ENCODE measurements at regions not wholly inside any gene's neighbourhood (a gene's known extent, or its start where the extent isn't known, plus 50 kb on each side); places are given as distances from the start of the nearest gene placed in this dataset.

DNA sequence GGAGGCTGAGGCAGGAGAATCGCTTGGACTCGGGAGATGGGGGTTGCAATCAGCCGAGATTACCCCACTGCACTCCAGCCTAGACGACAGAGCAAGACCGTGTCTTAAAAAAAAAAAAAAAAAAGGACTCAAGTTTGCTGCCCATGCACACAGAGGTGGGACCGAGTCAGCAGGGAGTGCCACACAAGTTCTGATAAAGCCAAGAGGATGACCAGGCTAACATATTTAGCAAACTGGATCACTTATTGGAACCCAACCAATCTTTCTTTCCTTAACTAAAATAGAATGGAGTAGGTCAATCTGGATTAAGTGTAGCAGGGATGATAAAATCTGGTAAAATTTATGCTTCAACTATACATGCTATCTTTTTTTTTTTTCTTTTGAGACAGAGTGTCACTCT is 190.4 kb upstream of the FOXN3 start:
- no peak for DNase-seq (ENCODE audit: low spot score)

DNA sequence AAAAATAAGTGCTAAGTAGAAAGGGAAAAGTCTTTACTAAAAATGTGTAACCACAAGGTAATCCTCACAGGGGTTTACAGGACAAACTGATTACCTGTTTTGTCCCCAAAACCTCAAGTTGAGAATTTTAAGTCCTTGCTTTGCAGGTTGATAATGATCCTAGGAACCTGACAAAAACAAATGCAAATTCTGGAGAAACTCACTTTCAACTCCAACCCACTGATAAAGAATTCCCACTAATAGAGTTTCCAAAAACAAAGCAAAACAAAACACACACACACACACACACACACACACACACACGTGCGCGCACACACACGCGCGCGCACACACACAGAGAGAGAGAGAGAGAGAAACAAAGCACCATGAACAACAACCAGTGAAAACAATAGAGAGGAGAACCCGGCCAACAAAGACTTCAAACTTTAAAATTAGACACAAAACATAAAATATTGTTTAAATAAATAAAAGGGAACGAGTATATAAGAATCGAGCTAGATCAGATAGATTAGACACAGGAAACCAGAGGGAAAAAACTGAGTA is 187.0 kb upstream of the FOXN3 start:
- DNase-seq (ENCODE audit: low spot score) = no peak

DNA sequence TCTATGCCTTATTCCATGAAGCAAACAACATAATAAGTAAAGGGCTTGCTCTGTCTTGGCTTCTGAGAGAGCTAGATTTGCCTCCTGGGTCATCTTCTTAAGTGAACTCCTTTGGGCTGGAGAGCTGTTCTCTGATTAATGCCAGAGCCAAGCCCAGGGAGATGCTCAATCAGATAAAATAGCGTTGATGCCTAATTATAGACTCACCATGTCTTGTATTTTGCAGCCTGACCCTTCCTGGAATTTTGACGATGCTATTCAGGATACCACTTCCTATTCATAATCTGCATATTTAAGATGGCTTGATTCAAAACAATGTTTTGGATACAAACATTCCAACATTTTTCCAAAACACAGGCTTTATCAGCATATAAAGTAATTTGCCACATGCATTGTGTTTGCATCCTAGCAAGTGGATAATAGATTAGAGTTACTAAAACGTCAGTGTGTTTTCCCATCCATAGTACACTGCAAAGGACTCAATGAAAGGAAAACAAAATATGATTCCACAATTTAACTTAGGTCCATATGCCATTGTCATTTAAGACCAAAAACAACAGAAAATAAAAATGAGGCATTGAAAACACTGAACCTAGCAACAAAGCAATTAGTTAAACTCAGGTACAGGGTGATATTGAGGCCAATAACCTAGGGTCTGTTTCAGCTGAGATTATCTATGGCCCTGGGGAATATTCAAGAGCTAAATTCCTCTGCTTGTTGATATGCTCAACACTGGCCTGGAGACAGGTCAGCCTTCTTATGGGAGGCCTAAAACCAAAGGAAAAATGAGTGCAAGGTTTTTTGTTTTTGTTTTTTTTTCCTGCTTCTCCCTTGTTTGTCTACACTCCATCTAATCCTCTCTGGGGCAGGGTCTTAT is 184.2 kb upstream of the FOXN3 start:
- no peak for DNase-seq (ENCODE audit: low spot score)

DNA sequence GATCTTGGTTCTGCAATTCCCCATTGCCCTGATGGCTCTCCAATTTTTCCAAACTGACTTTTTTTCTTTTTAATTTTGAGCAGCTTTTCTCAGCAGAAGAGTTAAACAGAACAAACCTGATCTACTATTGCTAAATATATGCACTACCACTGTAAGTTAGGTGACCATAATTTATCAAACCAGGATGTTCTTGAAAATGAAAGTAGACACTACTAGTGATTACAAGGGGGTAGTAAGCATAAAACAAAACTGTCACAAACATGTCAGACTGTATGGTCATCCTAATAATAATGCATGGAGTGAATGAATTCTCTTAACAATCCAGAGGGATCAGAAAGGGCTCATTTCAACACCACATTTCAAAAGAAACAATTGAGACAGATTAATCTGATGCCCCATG is 183.0 kb upstream of the FOXN3 start:
- no peak for DNase-seq (ENCODE audit: low spot score)

DNA sequence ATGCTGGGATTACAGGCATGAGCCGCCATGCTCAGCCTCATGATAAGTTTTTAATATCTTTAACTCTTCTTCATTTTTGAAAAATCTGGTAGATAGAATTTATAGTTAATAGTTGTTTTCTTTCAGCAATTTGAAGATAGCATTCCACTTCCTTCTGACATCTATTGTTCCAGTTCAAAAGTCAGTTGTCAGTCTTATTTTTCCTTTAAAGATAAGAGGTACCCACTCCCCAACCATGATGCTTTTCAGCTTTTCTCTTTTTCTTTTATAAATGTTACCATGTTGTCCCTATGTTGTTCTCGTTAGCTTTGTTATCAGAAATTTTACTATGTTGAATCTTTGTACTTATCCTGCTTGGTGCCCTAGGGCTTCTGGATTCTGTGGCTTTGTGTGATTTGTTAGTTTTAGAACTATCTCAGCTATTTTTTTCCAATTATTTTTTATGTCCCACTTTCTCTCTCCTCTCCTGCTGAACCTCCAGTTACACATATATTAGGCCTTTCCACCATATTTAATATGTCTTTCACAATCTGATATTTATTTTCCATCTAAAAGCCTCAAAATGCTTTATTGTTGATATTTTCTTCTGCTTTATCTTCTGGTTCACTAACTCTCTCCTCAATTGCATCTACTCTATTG is 181.6 kb upstream of the FOXN3 start:
- DNase-seq (ENCODE audit: low spot score) = no peak

DNA sequence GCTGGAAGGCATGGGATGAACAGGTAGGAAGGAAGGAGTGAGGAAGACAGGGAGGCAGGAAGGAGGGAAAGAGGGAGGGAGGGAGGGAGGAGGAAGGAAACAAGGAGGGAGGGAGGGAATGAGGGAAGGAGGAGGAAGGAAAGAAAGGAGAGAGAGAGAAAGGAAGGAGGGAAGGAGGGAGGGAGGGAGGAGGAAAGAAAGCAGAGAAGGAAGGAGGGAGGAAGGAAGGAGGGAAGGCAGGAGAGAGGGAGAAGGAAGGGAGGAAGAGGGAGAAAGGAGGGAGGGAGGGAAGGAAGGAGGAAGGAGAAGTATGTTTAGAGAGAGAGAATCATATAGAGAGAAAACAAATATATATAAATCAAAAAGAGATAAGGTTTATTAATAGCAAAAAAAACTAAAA is 175.9 kb upstream of the FOXN3 start:
- no peak for DNase-seq (ENCODE audit: low spot score)

DNA sequence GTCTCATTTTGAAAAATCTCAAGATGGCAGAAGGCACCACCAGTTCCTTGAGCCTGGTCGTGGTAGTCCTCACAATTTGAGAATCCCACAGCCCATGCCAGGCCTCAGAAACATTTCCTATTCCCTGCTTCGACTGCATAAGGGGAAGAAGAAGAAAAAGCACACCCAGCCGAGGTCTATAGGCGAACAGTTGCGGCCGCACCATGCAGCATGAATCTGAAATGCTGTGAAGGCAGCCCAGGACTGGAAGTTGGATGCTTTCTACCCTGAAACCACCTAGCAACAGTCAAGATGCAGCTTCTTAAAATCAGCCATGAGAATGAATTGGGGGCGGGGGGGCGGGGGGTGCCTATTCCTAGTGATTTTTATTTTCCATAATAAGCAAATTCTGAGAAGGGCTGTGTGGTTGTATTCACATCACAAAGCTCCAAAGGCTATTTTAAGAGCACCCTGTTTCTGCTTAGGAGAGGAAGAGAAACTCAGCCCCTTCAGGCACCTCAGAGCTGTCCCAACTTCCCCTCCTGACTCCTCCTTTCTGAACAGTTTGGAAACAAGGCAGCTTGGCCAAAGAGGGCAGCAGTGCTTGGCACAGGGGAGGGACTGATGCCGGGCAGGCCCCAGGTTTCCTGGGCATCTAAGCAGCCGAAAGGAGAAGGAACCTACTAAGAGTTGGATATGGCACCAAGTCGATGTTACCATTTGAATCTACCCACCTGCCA is 172.5 kb upstream of the FOXN3 start:
- DNase-seq (ENCODE audit: low spot score) = no peak

DNA sequence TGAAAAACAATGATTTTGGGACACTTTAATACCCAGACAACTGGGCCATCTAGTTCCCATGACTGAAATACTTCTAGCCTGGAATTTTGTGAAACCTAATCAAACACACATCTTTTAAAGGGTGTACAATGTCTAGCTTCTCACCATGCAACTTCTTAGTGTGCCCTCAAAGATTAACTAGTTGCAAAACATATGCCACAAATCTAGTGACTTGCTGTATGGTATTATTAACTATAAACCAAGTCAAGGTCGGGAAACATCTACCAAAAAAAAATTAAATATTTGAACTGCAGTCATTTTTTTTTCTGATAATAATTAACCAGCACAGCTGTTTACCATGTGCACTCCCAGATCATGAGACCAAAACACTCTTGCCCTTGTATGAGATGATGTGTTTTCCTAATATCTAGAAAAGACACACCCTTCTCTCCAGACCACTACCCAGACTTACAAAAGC is 171.8 kb upstream of the FOXN3 start:
- DNase-seq (ENCODE audit: low spot score) = no peak

DNA sequence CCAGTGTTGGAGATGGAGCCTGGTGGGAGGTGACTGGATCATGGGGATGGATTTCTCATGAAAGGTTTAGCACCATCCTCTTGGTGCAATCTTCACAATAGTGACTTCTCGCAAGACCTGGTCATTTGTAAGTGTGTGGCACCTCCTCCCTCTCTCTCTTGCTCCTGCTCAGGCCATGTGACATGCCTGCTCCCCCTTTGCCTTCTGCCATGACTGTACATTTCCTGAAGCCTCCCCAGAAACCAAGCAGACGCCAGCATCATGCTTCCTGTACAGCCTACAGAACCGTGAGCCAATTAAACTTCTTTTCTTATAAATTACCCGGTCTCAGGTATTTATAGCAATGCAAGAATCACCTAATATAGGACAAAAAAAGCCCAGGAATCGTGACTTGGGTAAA is 171.0 kb upstream of the FOXN3 start:
- DNase-seq (ENCODE audit: low spot score) = no peak

DNA sequence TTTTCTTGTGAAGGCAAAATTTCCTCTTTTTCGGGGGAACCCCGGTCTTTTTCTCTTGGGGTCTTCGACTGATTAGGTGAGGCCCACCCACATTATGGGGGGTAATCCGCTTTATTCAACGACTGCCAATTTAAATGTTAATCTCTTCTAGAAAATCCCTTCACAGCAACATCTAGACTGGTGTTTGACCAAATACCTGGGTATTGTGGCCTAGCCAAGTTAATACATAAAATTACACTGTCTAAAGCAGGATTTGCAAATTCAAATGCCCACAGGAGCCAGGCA is 170.0 kb upstream of the FOXN3 start:
- no peak for DNase-seq (ENCODE audit: low spot score)

DNA sequence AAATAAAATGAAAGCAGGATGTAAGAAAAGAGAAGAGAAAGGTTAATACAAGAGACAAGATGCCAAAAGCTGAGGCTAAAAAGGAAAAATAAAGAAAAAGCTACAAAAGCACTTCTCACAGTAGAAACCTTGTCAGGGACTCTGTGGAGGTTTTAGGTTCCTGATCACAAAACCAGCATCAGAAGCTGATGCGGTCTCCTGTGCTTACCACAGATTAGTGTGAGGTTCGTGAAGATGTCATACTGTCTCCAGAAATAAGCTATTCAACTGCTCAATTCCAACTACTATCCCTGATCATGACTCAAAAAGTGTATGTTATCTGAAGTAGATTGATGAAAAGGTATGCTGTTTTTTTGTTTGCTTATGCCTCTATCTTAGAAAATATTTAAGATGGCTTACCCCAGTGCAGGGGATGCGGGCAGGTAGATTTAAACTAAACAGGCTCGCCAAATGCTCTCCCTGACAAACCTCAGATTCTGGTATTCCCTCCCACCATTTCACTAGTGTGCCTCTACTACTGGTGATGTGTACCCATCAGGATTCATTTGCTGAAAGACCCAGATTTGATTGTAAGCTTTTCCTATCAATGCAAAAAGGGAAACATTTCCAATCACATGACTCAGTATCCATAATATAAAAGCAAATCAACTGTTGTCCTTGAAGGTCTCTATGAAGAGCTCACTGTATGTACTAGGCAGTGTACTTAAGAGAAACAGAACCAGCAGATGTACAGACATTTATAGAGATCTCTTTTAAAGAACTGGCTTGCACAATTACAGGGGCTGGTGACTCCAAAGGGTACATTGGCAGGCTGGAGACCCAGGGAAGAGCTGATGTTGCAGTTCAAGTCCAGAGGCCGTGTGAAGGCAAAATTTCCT is 169.5 kb upstream of the FOXN3 start:
- DNase-seq (ENCODE audit: low spot score) = no peak

DNA sequence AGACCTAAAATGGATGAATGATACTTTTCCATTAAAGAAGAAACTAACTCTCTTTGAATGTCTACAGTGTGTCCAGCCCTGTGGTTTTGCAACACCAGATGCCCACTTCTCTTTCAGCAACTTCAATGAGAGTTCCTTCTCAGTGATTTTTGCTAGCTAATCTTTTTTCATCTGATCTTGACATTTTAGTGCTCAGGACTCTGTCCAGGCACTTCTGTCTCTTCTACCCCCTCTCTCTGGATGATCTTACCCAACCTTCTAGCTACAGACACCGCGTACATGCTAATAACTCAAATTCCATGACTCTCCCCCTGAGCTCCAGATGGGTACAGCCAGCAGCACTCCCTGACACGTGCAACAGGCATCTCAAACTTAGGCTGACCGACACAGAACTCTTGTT is 161.1 kb upstream of the FOXN3 start:
- no peak for DNase-seq (ENCODE audit: low spot score)

DNA sequence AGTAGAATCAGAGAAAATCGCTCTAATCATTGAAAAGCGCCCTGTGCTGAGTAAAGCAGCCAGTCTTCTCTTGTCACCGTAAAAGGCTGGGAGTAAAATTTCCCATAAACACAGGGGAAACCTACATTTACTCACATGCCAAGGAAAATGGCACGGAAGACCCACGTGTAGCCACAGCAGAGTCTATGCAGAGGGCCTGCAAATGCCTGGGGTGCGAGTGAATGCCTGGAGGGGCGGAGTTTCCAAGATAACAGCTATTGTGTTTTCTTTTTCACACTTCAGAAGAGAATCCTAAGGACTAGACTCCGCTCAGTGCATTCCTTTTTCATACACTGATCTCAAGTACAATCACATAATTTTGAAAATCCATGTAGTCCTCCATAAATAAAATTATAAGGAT is 159.9 kb upstream of the FOXN3 start:
- no peak for DNase-seq (ENCODE audit: low spot score)

DNA sequence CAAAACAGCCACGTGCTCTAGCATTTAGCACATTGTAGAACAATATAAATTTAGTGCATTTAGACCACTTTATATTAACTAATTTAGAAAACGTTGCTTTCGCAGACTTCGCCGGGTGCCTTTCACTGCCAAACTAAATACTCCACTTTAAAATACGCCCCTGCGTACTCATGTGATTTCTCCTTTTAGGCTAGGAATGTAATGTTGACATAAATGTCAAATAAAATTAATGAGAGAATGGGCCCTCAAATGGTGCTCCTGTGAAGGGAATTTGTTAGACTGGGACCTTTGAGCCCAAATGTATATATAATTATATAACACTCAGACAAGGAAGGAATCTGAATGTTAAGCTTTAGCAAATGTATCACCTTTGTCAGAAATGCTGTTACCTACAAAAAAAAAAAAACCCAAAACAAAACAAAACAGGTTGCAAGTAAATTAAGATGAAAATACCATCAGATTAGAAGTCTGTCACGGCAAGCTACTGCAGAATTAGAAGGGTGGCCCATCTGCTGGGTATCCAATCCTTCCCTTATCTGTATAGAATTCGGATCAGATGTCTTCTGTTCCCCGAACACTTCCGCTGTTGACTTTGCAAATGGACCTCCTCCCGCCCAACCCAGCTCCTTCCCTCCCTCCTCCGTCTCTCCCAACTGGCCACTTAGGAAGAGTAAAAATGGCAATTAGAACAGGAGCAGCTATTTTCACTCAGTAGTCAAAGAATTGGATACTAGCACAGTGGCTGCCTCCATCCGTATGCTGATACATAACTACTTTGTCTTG is 159.3 kb upstream of the FOXN3 start:
- DNase-seq (ENCODE audit: low spot score) = no peak

DNA sequence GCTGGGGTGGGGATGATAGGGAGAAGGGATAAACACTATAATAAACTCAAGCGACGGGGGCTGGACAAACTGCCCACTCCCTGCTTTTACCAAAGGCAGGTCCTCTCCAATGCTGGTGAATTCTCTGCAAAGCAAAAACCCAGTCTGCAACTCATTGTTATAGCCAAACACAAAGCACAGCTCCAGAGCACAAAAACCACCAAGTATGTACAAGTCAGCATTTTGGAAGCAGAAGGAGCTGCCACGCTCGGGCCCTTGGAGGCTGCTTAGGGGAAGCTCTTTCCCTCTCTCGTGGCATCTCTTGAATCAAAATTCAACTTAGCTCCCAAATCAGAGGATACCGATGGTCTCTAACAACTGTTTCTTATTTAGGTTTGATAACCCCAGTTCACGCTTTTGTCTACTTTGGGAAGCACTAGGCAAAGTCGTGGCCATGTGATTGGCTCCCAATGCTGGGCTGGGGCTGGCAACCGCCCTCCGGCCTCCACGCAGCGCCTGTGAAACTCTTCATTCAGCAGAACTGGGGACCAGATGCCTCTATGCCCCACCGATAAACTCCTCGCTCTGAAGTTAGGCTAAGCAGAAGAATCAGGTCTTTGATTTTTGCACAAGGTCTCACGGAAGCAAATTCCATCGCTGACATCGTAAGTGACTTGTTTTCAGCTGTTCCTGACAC is 158.5 kb upstream of the FOXN3 start:
- DNase-seq (ENCODE audit: low spot score) = no peak

DNA sequence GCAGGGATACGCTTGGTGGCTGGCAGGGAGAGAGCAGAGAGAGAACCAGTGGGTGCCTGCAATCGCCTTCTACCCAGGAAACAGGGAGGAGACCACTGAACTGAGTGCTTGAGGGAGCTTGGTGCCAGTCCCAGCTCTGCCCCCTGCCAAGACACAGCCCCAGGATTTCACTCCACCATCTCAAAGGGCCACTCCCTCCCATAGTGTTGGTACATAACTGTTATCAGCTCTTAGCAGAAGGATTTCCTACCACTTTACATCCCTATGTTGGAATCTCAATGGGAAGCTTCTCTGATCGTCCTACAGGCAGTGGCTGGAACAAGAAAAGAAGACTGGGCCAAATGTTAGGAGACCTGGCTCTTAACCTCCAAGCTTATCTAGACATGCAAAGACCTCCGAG is 157.4 kb upstream of the FOXN3 start:
- no peak for DNase-seq (ENCODE audit: low spot score)

DNA sequence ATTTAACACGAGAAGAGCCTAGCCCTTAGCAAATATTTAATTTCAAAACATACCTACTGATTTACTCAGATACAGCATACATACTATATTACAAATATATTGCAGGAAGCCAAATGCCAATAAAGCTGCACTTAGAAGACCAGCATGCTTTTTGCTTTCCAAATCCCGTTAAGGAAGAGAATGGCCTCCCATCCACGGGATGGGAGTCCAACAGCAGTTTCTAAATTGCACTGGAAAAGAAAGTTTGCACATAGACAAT is 156.3 kb upstream of the FOXN3 start:
- no peak for DNase-seq (ENCODE audit: low spot score)

DNA sequence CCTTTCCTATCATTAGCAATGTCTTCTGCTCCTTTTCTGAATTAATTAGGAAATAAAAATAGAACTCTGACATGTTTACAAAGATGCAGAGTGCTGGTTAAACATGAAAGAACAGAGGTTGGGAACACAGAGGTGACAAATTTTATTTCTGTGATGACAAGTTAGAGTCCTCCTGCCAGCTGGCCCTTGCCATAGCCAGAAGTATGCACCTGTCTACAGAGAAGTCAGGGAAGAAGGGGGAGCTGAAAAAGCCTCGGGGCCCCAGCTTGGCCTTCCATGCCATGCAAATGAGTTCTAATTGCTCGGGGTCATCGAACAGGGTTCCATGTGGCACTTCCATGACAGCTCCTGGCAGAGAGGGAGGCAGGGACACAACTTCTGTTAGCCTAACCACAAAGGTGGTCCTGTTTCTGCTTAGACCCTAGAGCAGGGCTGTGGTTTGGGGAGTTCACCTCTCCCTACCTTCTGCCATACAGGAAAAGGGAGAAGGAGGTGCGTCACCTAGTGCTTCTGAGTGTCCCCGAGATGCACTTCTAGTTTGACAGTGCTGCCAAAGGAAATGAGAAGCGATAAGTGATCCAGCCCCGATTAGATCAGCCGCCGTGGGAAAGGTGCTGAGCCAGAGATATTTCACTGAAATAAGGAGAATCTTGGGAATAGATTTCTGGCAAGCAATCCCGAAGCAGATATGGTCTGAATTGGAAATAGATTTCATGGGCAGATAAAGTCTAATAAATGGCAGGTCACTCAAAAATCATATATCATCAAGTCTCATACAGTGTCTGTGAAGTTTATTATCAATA is 155.8 kb upstream of the FOXN3 start:
- DNase-seq (ENCODE audit: low spot score) = no peak

DNA sequence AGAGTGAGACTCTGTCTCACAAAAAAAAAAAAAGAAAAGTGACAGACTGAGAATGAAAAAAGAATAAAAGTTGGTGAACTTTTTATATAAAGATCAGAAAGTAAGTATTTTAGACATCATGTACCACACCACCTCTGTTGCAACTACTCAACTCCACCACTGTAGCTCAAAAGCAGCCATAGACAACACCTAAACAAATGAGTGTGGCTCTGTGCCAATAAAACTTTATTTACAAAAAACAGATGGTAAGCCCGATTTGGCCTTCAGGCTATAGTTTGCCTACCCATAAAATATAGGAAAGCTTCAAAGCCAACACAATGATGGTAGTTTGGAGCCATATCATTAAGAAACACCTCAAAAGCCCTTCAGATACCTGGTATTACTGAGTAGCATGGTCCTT is 154.5 kb upstream of the FOXN3 start:
- DNase-seq (ENCODE audit: low spot score) = no peak

Data from A172 (cell line).